Kidney capillary endothelial cell (primary cell): ENCODE measurements at regions not wholly inside any gene's neighbourhood (a gene's known extent, or its start where the extent isn't known, plus 50 kb on each side); places are given as distances from the start of the nearest gene placed in this dataset.

ENCODE experiments used
- DNase-seq: peaks from one replicate; pipeline ENCODE4 v3.0.0-alpha.2; 2018; ENCODE audit warnings: low spot score

GRCh38 chr5:53826504-53826903 is 266.1 kb downstream of the NDUFS4 start:
- no peak for DNase-seq

- no peak for DNase-seq
These were observed 266.8 kb downstream of the NDUFS4 start for GRCh38 chr5:53827211-53827651.

- no peak for DNase-seq
These were observed 271.1 kb downstream of the NDUFS4 start for GRCh38 chr5:53831496-53831895.
